ENCODE measurements at regions not wholly inside any gene's neighbourhood (a gene's known extent, or its start where the extent isn't known, plus 50 kb on each side); places are given as distances from the start of the nearest gene placed in this dataset.

DNA sequence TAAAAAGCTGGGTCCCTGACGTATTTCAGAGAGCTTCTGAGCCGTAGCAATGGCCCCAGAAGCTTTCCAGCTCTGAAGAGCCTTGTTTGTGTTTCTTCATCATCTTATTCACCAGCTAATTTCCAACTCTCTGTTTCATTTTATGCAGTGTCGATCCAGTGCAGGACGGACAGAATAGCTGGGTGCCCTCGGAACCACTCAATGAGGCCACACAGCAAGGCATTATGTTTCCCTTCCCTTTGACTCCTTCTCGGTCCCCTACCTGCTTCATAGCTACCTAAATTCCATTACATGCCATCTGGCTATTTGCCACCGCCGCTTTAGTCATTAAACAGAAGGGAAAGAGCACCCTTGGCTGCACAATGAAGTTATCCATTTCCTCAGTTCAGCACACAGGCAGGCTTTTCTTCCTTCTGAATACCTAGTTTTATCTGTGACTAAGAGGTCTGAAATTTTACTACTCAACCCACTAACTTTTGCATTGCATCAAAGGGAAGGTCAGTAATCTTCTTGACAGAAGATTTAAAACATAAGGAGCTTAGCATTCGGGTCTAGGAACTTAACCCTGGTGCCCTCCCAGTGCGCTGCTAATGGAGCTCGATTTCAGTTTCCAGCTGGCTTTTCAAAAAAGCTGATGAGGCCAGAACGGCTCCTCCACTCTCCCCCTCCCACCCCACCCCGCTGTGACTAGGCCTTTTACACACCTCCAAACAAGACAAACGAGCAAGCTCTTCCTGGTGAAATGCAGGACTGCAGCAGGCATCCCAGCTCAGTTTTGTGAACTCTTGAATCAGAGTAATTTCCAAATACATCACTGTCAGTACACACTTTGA lies 176.8 kb downstream of the GXYLT1 start:
- intact Hi-C loops (cut with DNase I), result no loop called here
- Histone ChIP-seq H3K27ac (no peak overlapping the region), H3K27me3 (ENCODE audit: insufficient read depth in 3 of 3, low read length in 2 of 3) (no peaks in the 10 kb centered on the region), H3K9me3 (no peaks in the 10 kb centered on the region), H3K4me3 (no peak overlapping the region), H3K4me1 (no peaks in the 10 kb centered on the region), H3K36me3 (ENCODE audit: insufficient read depth in 1 of 2, low read depth in 1 of 2) (no peaks in the 10 kb centered on the region)
- TF ChIP-seq CTCF (IDR thresholded peaks at IDR 0.05), result no peak
- DNase-seq, result no peak
- 45 to 57% (median 57%) methylated on average over 14 of the region's 14 CpGs for whole genome bisulfite sequencing, 3 donors
- ATAC-seq, result no peak

DNA sequence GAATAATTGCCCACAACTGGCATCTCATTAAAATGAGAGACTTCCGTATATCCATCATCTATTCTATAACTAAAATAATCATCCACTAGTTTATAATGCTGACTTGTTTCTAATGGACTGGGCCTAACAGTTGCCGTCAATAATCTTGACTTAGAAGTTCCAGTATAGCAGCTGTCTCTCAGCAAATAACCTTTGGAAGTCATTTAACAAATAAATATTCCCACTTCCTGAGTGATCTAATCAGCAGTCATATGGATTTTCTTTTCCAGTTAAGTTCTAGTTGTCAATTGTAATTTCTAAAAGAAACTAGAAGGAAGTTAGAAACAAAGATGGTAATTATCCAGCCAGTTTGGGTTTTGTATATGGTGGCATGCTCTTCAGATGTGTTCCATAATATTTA lies 177.8 kb downstream of the GXYLT1 start:
- no peak overlapping the region for H3K4me3 ChIP-seq

GRCh38 chr12:41966001-41966400 lies 178.7 kb downstream of the GXYLT1 start:
- DNase-seq (no peak), ATAC-seq (no peak)
- no peak overlapping the region for H3K4me3 ChIP-seq
- H3K9me3 ChIP-seq, result no peaks in the 10 kb centered on the region
- H3K36me3 ChIP-seq (ENCODE audit: insufficient read depth in 1 of 2, low read depth in 1 of 2), result no peaks in the 10 kb centered on the region
- H3K4me1 ChIP-seq, result no peaks in the 10 kb centered on the region
- H3K27ac ChIP-seq, result no peak overlapping the region
- no peak for TF ChIP-seq CTCF (IDR thresholded peaks at IDR 0.05)
- no peaks in the 10 kb centered on the region for H3K27me3 ChIP-seq (ENCODE audit: insufficient read depth in 3 of 3, low read length in 2 of 3)
- WGBS, 3 donors, result 39 to 53% (median 45%) methylated on average over 2 of the region's 2 CpGs
- intact Hi-C loops (cut with DNase I), result no loop called here

More for the DNA sequence above, 177.8 kb downstream of the GXYLT1 start:
- intact Hi-C loops (cut with DNase I), result no loop called here
- WGBS, 3 donors, result 92 to 96% (median 93%) methylated on average over 2 of the region's 2 CpGs
- ATAC-seq (no peak), DNase-seq (no peak)
- no peak for TF ChIP-seq CTCF (IDR thresholded peaks at IDR 0.05)
- no peaks in the 10 kb centered on the region for H3K9me3 ChIP-seq
- H3K27ac ChIP-seq, result no peak overlapping the region
- no peaks in the 10 kb centered on the region for H3K27me3 ChIP-seq (ENCODE audit: insufficient read depth in 3 of 3, low read length in 2 of 3)
- no peaks in the 10 kb centered on the region for H3K4me1 ChIP-seq
- H3K36me3 ChIP-seq (ENCODE audit: insufficient read depth in 1 of 2, low read depth in 1 of 2), result no peaks in the 10 kb centered on the region

DNA sequence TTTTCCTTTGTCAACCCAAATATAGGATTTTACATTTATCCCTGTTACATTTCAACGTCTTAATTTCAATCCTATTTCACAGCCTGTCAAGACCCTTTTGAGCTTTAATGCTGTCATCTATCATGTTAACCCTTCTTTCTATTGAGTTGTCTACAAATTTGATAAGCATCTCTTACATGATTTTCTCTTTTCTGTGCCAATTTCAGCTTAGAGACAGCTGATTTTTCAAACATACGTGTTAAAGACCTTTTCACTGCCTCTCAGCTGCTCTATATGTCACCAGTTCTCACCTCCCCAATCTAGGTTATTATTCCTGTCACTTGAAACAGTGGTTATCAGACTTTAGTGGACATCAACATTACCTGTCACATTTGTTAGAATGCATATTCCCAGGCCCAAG lies 181.3 kb downstream of the GXYLT1 start:
- Histone ChIP-seq H3K36me3 (ENCODE audit: insufficient read depth in 1 of 2, low read depth in 1 of 2) (no peaks in the 10 kb centered on the region), H3K27me3 (ENCODE audit: insufficient read depth in 3 of 3, low read length in 2 of 3) (no peaks in the 10 kb centered on the region), H3K27ac (no peak overlapping the region), H3K4me3 (no peak overlapping the region), H3K9me3 (no peaks in the 10 kb centered on the region), H3K4me1 (no peaks in the 10 kb centered on the region)
- ATAC-seq (no peak), DNase-seq (no peak)
- intact Hi-C loops (cut with DNase I), result no loop called here
- 86 to 93% (median 92%) methylated on average over 2 of the region's 2 CpGs for WGBS, 3 donors
- TF ChIP-seq CTCF (IDR thresholded peaks at IDR 0.05), result no peak

DNA sequence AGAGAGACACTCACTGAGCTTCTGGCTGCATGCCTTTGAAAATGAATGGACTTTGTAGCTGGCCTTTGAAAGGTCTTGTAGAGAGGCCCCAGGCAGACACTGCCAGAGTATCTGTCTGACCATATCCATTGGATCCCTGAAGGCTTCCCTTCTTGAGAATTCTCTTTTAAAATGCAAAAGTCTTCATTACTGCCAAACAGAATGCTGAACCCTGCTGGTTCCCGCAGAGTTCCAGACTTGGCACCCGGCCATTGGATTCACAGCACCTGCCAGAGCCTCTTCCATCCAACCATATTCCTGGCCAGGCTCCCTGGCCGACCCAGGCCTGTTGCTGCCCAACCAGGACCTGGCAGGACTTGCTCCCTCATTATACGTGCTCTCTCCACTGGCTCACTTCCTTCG lies 182.5 kb downstream of the GXYLT1 start:
- DNase-seq, result peak; percentile 31 to 65
- no peaks in the 10 kb centered on the region for H3K4me1 ChIP-seq
- H3K36me3 ChIP-seq (ENCODE audit: insufficient read depth in 1 of 2, low read depth in 1 of 2), result no peaks in the 10 kb centered on the region
- ATAC-seq, result peak in 3 of 4 donors; percentile 42 to 51 (median 44)
- no peaks in the 10 kb centered on the region for H3K27me3 ChIP-seq (ENCODE audit: insufficient read depth in 3 of 3, low read length in 2 of 3)
- H3K9me3 ChIP-seq, result no peaks in the 10 kb centered on the region
- H3K27ac ChIP-seq, result no peak overlapping the region
- 22 to 35% (median 27%) methylated on average over 5 of the region's 5 CpGs for WGBS, 3 donors
- TF ChIP-seq CTCF (IDR thresholded peaks at IDR 0.05), result no peak
- H3K4me3 ChIP-seq, result no peak overlapping the region
- intact Hi-C loops (cut with DNase I), result no loop called here

Data from psoas muscle (tissue), 7 donors.